Transverse colon (tissue), 4 donors: ENCODE measurements at regions not wholly inside any gene's neighbourhood (a gene's known extent, or its start where the extent isn't known, plus 50 kb on each side); places are given as distances from the start of the nearest gene placed in this dataset.

Experiments
- DNase-seq: peaks from one replicate; pipeline ENCODE4 v3.0.0-alpha.2; 2019
- H3K27ac ChIP-seq, 4 donors: fragments of 200-600 bp; sonication (generic); 2 replicates each; pipeline ENCODE4 v1.5.1; 2016 to 2018; ENCODE audit warnings: inconsistent platforms in 4 of 4
- H3K27me3 ChIP-seq: fragments of 200-600 bp; sonication (generic); 2 replicates; pipeline ENCODE4 v1.5.1; 2017; ENCODE audit warnings: inconsistent platforms
- H3K36me3 ChIP-seq, 4 donors: fragments of 200-600 bp; sonication (generic); 2 replicates each; pipeline ENCODE4 v1.5.1; 2017 to 2019; ENCODE audit warnings: inconsistent platforms in 4 of 4
- H3K4me1 ChIP-seq, 4 donors: fragments of 200-600 bp; sonication (generic); 2 replicates each; pipeline ENCODE4 v1.5.1; 2017 to 2020; ENCODE audit warnings: inconsistent platforms in 4 of 4
- H3K4me3 ChIP-seq, 4 donors: fragments of 200-600 bp; sonication (generic); 1 replicate in 1 of 4; 2 replicates in 3 of 4; pipeline versions ENCODE4 v1.5.1 to v1.6.1; 2017 to 2019; ENCODE audit warnings: inconsistent platforms in 4 of 4
- H3K9me3 ChIP-seq, 2 donors: fragments of 200-600 bp; sonication (generic); 2 replicates each; pipeline ENCODE4 v1.5.1; 2017 to 2019; ENCODE audit warnings: inconsistent platforms in 2 of 2
- CTCF ChIP-seq, 5 experiments: fragments of 200-600 bp in 3 of 5; fragments of 450-650 bp in 2 of 5; sonication (generic) in 3 of 5; IDR thresholded peaks; 1 replicate in 2 of 5; 2 replicates in 3 of 5; pipeline ENCODE4 v1.5.1; 2016 to 2017; ENCODE audit warnings: antibody characterized with exemption in 5 of 5, inconsistent platforms in 3 of 5, mild to moderate bottlenecking in 2 of 5, moderate library complexity in 1 of 5
- EP300 ChIP-seq: sonication (generic); formaldehyde crosslinking; IDR thresholded peaks from one replicate; pipeline ENCODE4 v1.6.1; 2017; ENCODE audit warnings: antibody characterized with exemption, low read depth
- POLR2A ChIP-seq: fragments of 450-650 bp; IDR thresholded peaks from one replicate; pipeline ENCODE4 v1.6.1; 2016; ENCODE audit warnings: antibody characterized with exemption, mild to moderate bottlenecking, moderate library complexity
- POLR2AphosphoS5 ChIP-seq, 3 donors: sonication (generic); formaldehyde crosslinking; IDR thresholded peaks; one replicate each; pipeline ENCODE4 v1.6.1; 2016; ENCODE audit warnings: antibody characterized with exemption in 3 of 3
- WGBS, 2 donors: methylation state at CpG; one replicate each; pipeline ENCODE4 v1.1.5; 2018; ENCODE audit warnings: low coverage in 1 of 2; 5-methylcytosine and 5-hydroxymethylcytosine counted together
- in situ Hi-C, 4 donors: fragments of 200-750 bp; cut with MboI; loops; one replicate each; pipeline versions ENCODE4 v1.15.0 to v1.15.1; 2017; ENCODE audit warnings: low sequenced_read_pairs in 3 of 4, low pct_ligation_motif_present in 1 of 4, low pct_unique_long_range_greater_than_20kb in 1 of 4
- intact Hi-C: fragments of 100-400 bp; cut with DNase I; formaldehyde crosslinking; loops from one replicate; pipeline ENCODE4 v1.15.1; 2023; ENCODE audit warnings: low total_unique reads

- H3K27me3 ChIP-seq, result no peaks in the 10 kb centered on the region
- no peak for DNase-seq
- no peak overlapping the region for H3K4me3 ChIP-seq
- H3K36me3 ChIP-seq, result no peaks in the 10 kb centered on the region
- H3K9me3 ChIP-seq, result no peaks in the 10 kb centered on the region
- intact Hi-C loops (no loop called here), in situ Hi-C loops (no loop called here)
- no peak overlapping the region for H3K27ac ChIP-seq
- no peak for TF ChIP-seq POLR2A
- no peak for TF ChIP-seq EP300
- no peak for TF ChIP-seq CTCF (IDR thresholded peaks at IDR 0.05)
- TF ChIP-seq POLR2AphosphoS5 (IDR thresholded peaks at IDR 0.05), result no peak
- 60 to 80% methylated on average over 1 to 4 of the region's 4 CpGs for WGBS, 2 donors
- H3K4me1 ChIP-seq, result no peaks in the 10 kb centered on the region
Measured at GRCh38 chr12:13692332-13692731, 289.1 kb downstream of the GRIN2B start.

GRCh38 chr12:13691598-13691997 lies 289.8 kb downstream of the GRIN2B start:
- Histone ChIP-seq H3K4me3 (no peak overlapping the region), H3K27me3 (no peaks in the 10 kb centered on the region), H3K36me3 (no peaks in the 10 kb centered on the region), H3K27ac (no peak overlapping the region), H3K9me3 (no peaks in the 10 kb centered on the region), H3K4me1 (no peaks in the 10 kb centered on the region)
- intact Hi-C loops, result no loop called here
- WGBS, 2 donors, result 79 to 82% methylated on average over 1 of the region's 1 CpG
- TF ChIP-seq CTCF (IDR thresholded peaks at IDR 0.05), result no peak
- no peak for TF ChIP-seq EP300
- in situ Hi-C loops, result no loop called here
- DNase-seq, result no peak

GRCh38 chr12:13687633-13688032 lies 293.8 kb downstream of the GRIN2B start:
- DNase-seq, result no peak
- Histone ChIP-seq H3K27me3 (no peaks in the 10 kb centered on the region), H3K4me1 (no peaks in the 10 kb centered on the region), H3K27ac (no peak overlapping the region), H3K36me3 (no peaks in the 10 kb centered on the region), H3K4me3 (no peak overlapping the region), H3K9me3 (no peaks in the 10 kb centered on the region)
- in situ Hi-C loops, result no loop called here
- TF ChIP-seq EP300 (no peak), CTCF (IDR thresholded peaks at IDR 0.05) (no peak), POLR2AphosphoS5 (IDR thresholded peaks at IDR 0.05) (no peak), POLR2A (no peak)
- intact Hi-C loops, result loop anchor here (10.0 kb wide), 1 partner anchor 847 kb away; no protein-coding TSS in a partner anchor

GRCh38 chr12:13686260-13686659 lies 295.1 kb downstream of the GRIN2B start:
- WGBS, 2 donors, result 64 to 67% methylated on average over 1 of the region's 1 CpG
- Histone ChIP-seq H3K9me3 (no peaks in the 10 kb centered on the region), H3K4me3 (no peak overlapping the region), H3K36me3 (no peaks in the 10 kb centered on the region), H3K4me1 (no peaks in the 10 kb centered on the region), H3K27ac (no peak overlapping the region), H3K27me3 (no peaks in the 10 kb centered on the region)
- in situ Hi-C loops (no loop called here), intact Hi-C loops (loop anchor here (10.0 kb wide), 1 partner anchor 849 kb away; no protein-coding TSS in a partner anchor)
- no peak for DNase-seq
- TF ChIP-seq CTCF (IDR thresholded peaks at IDR 0.05), result no peak
- no peak for TF ChIP-seq EP300
- no peak for TF ChIP-seq POLR2A
- no peak for TF ChIP-seq POLR2AphosphoS5 (IDR thresholded peaks at IDR 0.05)
